ENCODE measurements at regions not wholly inside any gene's neighbourhood (a gene's known extent, or its start where the extent isn't known, plus 50 kb on each side); places are given as distances from the start of the nearest gene placed in this dataset.

DNA sequence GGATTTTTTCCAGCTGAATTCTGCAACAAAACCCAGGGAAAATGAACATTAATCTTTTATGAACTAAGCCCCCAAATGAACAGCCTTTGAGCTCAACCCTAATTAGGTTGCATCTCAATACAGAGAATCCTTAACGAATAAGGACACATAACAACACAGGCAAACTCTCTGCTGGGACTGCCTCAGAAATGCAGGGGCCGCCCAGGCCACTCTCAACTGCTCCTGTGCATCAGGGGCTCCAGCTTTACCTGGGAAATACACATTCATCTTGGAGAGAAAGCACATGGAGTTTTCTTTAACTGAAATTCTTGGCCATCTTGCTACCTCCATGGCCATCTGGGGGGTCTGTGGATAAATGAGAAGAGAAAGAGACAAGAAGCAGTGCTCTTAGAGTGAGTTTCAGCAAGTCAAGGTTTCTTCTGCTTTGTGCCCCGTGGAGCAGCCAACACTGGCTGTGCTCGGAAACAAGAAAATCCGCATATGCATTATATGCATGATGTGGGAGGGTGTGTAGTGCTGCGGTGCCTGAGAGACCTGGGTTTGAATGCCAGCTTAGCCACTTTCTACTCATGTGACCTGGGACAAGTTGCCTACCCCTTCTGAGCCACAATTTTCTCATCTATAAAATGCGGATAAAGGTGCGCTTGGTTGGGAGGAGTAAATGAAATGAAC, 81.9 kb upstream of the RCN1 start:
- TF ChIP-seq, protein P1, sequence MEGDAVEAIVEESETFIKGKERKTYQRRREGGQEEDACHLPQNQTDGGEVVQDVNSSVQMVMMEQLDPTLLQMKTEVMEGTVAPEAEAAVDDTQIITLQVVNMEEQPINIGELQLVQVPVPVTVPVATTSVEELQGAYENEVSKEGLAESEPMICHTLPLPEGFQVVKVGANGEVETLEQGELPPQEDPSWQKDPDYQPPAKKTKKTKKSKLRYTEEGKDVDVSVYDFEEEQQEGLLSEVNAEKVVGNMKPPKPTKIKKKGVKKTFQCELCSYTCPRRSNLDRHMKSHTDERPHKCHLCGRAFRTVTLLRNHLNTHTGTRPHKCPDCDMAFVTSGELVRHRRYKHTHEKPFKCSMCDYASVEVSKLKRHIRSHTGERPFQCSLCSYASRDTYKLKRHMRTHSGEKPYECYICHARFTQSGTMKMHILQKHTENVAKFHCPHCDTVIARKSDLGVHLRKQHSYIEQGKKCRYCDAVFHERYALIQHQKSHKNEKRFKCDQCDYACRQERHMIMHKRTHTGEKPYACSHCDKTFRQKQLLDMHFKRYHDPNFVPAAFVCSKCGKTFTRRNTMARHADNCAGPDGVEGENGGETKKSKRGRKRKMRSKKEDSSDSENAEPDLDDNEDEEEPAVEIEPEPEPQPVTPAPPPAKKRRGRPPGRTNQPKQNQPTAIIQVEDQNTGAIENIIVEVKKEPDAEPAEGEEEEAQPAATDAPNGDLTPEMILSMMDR (IDR thresholded peaks at IDR 0.05), result no peak
- no peak for TF ChIP-seq POLR2A (IDR thresholded peaks at IDR 0.05)

All from adrenal gland (tissue), 5 donors.